ENCODE measurements at regions not wholly inside any gene's neighbourhood (a gene's known extent, or its start where the extent isn't known, plus 50 kb on each side); places are given as distances from the start of the nearest gene placed in this dataset.

- no peak for TF ChIP-seq SMARCE1 (IDR thresholded peaks at IDR 0.05)
- no peak for TF ChIP-seq HDAC6 (IDR thresholded peaks at IDR 0.05; ENCODE audit: low read depth, low read length)
- TF ChIP-seq GABPA (tag; conservative IDR thresholded peaks at IDR 0.05; ENCODE audit: low read depth): no peak
- TF ChIP-seq SRSF9 (IDR thresholded peaks at IDR 0.05; ENCODE audit: borderline replicate concordance, low read depth, low read length): no peak
- TF ChIP-seq ELK3 (CRISPR knock-in tag; IDR thresholded peaks at IDR 0.05): no peak
- no peak for TF ChIP-seq JUND (IDR thresholded peaks at IDR 0.05; ENCODE audit: borderline replicate concordance, low read depth, low read length)
- no peak for TF ChIP-seq JUND (tag; IDR thresholded peaks at IDR 0.05; ENCODE audit: borderline replicate concordance, low read depth, low read length)
- no peak for TF ChIP-seq CREB1 (IDR thresholded peaks at IDR 0.05)
- TF ChIP-seq CREB1 (CRISPR knock-in tag; IDR thresholded peaks at IDR 0.05): no peak
- no peak for TF ChIP-seq ZBTB9 (CRISPR knock-in tag; IDR thresholded peaks at IDR 0.05)
- TF ChIP-seq CTCF (IDR thresholded peaks at IDR 0.05 in 2 of 3, conservative IDR thresholded peaks at IDR 0.05 in 1 of 3; ENCODE audit: insufficient read depth in 2 of 3, low read depth in 1 of 3, low read length in 3 of 3): no peak
Measured at GRCh38 chr1:195735140-195735539, 873.1 kb downstream of the KCNT2 start.

Data from K562 (cell line).